ENCODE measurements at regions not wholly inside any gene's neighbourhood (a gene's known extent, or its start where the extent isn't known, plus 50 kb on each side); places are given as distances from the start of the nearest gene placed in this dataset.

GRCh38 chr2:40741532-40741931 lies 289.6 kb upstream of the SLC8A1 start:
- ChIA-PET SMC1A (ENCODE audit: uncharacterized antibody, unreplicated experiment) (interaction anchor here (0.5 kb wide), 1 partner anchor 390 kb away, joined by 3 read pairs; no protein-coding TSS in a partner anchor), POLR2A (no interaction called here), CTCF (interaction anchor here (1.3 kb wide), 1 partner anchor 828 kb away, joined by 3 read pairs; no protein-coding TSS in a partner anchor), RAD21 (ENCODE audit: unreplicated experiment) (no interaction called here)
- H3K27ac ChIP-seq (ENCODE audit: control insufficient read depth, insufficient read depth), result no peak overlapping the region
- FAIRE-seq, result no peak
- BruUV-seq (replicated peaks), result no TSS peak
- H3K27me3 ChIP-seq (replicated peaks in 1 of 2; ENCODE audit: control insufficient read depth in 2 of 2, insufficient read depth in 2 of 2, low read length in 1 of 2), result no peaks in the 10 kb centered on the region
- no peak overlapping the region for H3K4me3 ChIP-seq
- no peak for DNase-seq (ENCODE audit: low read depth, low spot score)
- no peak for TF ChIP-seq CTCF (IDR thresholded peaks at IDR 0.05 in 2 of 3, conservative IDR thresholded peaks at IDR 0.05 in 1 of 3; ENCODE audit: control insufficient read depth in 2 of 3, extremely low read depth in 1 of 3, insufficient read depth in 1 of 3, low read depth in 3 of 3, low read length in 3 of 3)
- TF ChIP-seq SIN3A (IDR thresholded peaks at IDR 0.05; ENCODE audit: low read depth, low read length), result no peak
- no peak for TF ChIP-seq RUNX3 (IDR thresholded peaks at IDR 0.05; ENCODE audit: low read length)
- TF ChIP-seq POLR2AphosphoS5 (IDR thresholded peaks at IDR 0.05; ENCODE audit: low read length), result no peak
- no peak for TF ChIP-seq NR2C1 (IDR thresholded peaks at IDR 0.05)
- TF ChIP-seq SREBF1 (IDR thresholded peaks at IDR 0.05; ENCODE audit: low read length), result no peak
- TF ChIP-seq ETV6 (conservative IDR thresholded peaks at IDR 0.05 in 1 of 2, IDR thresholded peaks at IDR 0.05 in 1 of 2; ENCODE audit: borderline replicate concordance in 1 of 2, low read depth in 1 of 2), result no peak
- no peak for TF ChIP-seq POLR2AphosphoS2 (IDR thresholded peaks at IDR 0.05; ENCODE audit: low read depth, low read length)
- no peak for TF ChIP-seq SIX5 (IDR thresholded peaks at IDR 0.05; ENCODE audit: low read depth, low read length, severe bottlenecking)
- TF ChIP-seq HCFC1 (IDR thresholded peaks at IDR 0.05; ENCODE audit: low read length), result no peak
- no peak for TF ChIP-seq PBX3 (IDR thresholded peaks at IDR 0.05; ENCODE audit: insufficient replicate concordance, low read depth, low read length)
- no peak for TF ChIP-seq MTA3 (IDR thresholded peaks at IDR 0.05; ENCODE audit: borderline replicate concordance, low read length)
- TF ChIP-seq DPF2 (IDR thresholded peaks at IDR 0.05), result no peak
- TF ChIP-seq CBFB (IDR thresholded peaks at IDR 0.05; ENCODE audit: low read depth), result no peak
- in situ Hi-C loops (cut with MboI) (no loop called here), intact Hi-C loops (cut with micrococcal nuclease; ENCODE audit: unreplicated experiment) (no loop called here)
- H3K79me2 ChIP-seq (ENCODE audit: control insufficient read depth, insufficient read depth, low read length), result no peaks in the 10 kb centered on the region
- 35% methylated on average over 2 of the region's 2 CpGs for WGBS (ENCODE audit: insufficient coverage, insufficient replicate concordance, low lambda C conversion rate, missing lambda C conversion rate)
- H3K9ac ChIP-seq (ENCODE audit: control insufficient read depth, insufficient read depth, low read length), result no peak overlapping the region
- no peaks in the 10 kb centered on the region for H3K36me3 ChIP-seq (ENCODE audit: control insufficient read depth in 2 of 2, insufficient read depth in 2 of 2, low read length in 1 of 2)
- no peaks in the 10 kb centered on the region for H4K20me1 ChIP-seq (ENCODE audit: control insufficient read depth, insufficient read depth)
- no peak for ATAC-seq
- H3K4me1 ChIP-seq (ENCODE audit: control insufficient read depth, insufficient read depth, low read length), result no peaks in the 10 kb centered on the region
- H2AFZ ChIP-seq (ENCODE audit: control insufficient read depth, low read depth, low read length), result no peak overlapping the region
- H3K9me3 ChIP-seq (replicated peaks; ENCODE audit: control insufficient read depth, insufficient read depth, low read length), result no peaks in the 10 kb centered on the region
- H3K4me2 ChIP-seq (ENCODE audit: control insufficient read depth, insufficient read depth), result no peak overlapping the region

All from GM12878 (cell line).